GM12872 (cell line): ENCODE measurements at regions not wholly inside any gene's neighbourhood (a gene's known extent, or its start where the extent isn't known, plus 50 kb on each side); places are given as distances from the start of the nearest gene placed in this dataset.

Experiments used
- CTCF ChIP-seq: IDR thresholded peaks from 3 replicates; pipeline ENCODE4 v1.5.1; 2011; ENCODE audit warnings: low read depth, mild to moderate bottlenecking, low read length, moderate library complexity; ENCODE audit not compliant: insufficient read depth

DNA sequence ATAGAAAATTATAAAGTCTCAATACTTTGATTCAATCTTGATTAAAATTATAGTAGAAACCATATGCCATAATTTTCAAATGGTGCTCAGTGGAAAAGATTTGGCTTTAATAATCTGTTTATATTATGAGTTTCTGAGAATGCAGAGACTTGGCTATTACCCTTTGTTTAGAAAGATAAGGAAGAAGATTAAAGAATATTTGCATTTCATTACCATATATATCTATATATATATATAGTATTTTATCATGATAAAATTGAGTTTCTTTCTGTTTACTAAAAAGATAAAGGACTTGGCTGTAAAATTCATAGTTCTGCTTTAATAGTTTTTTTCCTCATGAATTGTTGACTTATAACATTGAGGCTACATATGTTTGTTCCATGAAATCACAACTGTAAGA, 679.3 kb upstream of the MAP3K7 start:
- no peak for TF ChIP-seq CTCF

- TF ChIP-seq CTCF: no peak
Observed at GRCh38 chr6:91243436-91243835, 656.6 kb upstream of the MAP3K7 start.

GRCh38 chr6:91242614-91242949, 655.7 kb upstream of the MAP3K7 start:
- TF ChIP-seq CTCF: no peak

DNA sequence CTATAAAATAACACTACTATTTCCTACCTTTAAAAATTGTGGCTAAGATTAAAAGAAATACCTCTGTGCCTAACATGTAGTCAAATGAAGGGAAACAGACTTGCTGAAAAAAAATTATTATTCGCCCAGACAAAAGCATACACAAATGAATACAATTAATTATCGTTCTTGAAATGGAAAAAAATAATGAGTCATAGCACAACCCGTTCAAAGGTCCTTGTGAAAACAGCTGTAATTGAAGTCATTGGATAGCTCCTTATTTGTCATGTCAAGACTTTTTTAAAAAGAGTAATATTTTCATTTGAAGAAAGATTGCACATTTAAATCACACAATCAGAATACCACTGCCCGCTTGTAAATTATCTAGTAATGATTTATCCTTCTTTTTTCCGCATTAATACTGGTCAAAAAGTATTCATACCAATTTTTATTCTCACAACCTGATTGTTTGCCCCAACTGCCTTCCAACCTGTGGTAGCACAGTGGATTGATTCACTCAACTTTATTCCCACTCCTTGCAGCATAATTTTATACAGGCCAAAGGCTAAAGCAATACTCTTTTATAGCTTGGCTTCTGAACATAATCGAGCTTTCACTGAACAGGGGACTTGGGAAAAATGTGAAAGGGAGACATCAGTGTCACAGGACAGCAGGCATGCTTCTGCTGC, 655.2 kb upstream of the MAP3K7 start:
- no peak for TF ChIP-seq CTCF

DNA sequence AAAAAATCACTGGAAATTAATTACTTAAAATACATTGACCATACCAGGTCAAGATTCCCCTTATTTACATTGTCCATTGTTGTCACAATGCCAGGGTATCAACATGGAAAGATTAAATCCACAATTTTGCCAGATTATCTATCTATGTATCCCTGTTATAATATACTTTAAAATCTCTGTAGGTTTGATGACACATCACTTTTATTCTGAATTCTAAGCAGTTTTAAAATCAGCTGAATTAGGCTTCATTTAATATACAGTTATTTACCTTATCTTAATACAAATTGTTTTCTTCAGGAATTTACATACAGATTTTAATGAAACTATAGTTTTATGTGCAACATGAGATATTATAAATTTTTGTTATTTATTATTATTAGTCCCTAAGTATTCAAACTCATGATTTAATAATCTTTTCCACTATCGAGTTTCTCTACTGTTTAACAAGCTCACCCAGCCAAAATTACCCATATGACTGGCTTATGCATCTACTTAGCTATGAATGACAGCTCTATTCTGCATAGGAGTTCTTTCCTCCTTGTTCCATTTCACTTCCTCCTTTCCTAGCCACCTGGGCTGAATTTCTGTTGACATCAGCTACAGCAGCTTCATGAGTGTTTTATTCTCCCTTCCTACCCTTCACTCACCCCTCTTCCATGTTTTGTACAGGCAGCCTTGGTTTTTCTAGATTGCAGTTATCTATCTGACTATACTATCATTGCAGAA, 654.2 kb upstream of the MAP3K7 start:
- no peak for TF ChIP-seq CTCF

- no peak for TF ChIP-seq CTCF
Observed at GRCh38 chr6:91221072-91221720, 634.3 kb upstream of the MAP3K7 start.

DNA sequence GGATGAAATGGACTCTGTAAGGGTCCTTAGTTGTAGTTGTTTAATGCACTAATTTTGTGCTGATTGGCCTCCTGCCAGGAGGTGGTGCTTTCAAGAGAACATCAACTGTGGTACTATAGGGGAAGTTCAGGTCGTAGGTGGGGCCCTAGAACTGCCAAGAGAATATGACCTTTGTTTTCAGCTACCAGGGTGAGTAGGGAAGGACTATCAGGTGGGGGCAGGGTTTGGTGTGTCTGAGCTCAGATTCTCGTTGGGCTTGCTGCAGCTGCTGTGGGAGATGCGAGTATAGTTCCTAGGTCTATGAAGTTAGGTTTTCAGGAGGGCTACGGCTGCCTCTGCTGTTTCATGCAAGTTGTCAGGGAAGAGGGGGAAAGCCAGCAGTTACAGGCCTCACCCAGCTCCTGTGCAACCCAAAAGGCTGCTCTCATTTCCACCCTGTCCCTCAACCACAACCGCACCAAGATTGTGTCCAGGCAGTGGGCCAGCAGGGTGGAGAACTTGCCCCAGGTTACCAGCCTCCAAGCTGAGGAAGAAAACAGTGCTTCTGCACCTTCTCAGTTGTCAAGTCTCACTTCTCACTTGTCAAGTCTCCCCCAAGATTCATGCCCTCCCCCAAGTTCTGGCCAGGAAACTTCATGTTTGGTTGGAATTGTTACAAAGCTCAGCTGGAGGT, 626.5 kb upstream of the MAP3K7 start:
- TF ChIP-seq CTCF: no peak
